K562 (cell line): ENCODE measurements at regions not wholly inside any gene's neighbourhood (a gene's known extent, or its start where the extent isn't known, plus 50 kb on each side); places are given as distances from the start of the nearest gene placed in this dataset.

Experiments used
- ATAC-seq: fragments of 200-7000 bp; cut with Tn5 transposase; 3 replicates; pipeline ENCODE4 v1.9.1; 2020; ENCODE audit warnings: moderate library complexity
- BruUV-seq: library from RNA; stranded (reverse); fragments of 400-500 nt; replicated peaks from 2 replicates; lab custom pipeline; 2021; lab: Mats Ljungman, UMichigan
- CTCF ChIA-PET: fragments of 300-600 bp; formaldehyde crosslinking; extraction: SDS; loops from one replicate; lab custom pipeline; 2021; ENCODE audit warnings: low intra/inter-chr PET ratio; lab: Yijun Ruan, JAX
- POLR2A ChIA-PET: fragments of 300-600, 350-650 bp; sonication (Branson Sonifier 250); formaldehyde crosslinking; extraction: SDS; loops from one replicate; lab custom pipeline; 2021; ENCODE audit warnings: antibody characterized with exemption, inconsistent platforms; lab: Yijun Ruan, JAX
- DNase-seq, 4 experiments: peaks; one replicate each; pipeline versions ENCODE4 v3.0.0 to v3.0.0-alpha.2; 2011 to 2018; ENCODE audit warnings: low spot score in 3 of 4, mixed read lengths in 3 of 4; ENCODE audit errors: extremely low read depth in 1 of 4
- FAIRE-seq: peaks from 2 replicates; lab custom pipeline; 2011; peaks lifted over from hg19 to GRCh38; lab: Jason Lieb, UNC
- H2AFZ ChIP-seq: 2 replicates; pipeline ENCODE4 v1.6.0; 2011; ENCODE audit warnings: low read depth, low read length, control low read depth, inconsistent platforms
- H3K27ac ChIP-seq: fragments of 200-600 bp; 3 replicates; pipeline ENCODE4 v1.8.0; 2011; ENCODE audit warnings: low read depth, mild to moderate bottlenecking, control low read depth, inconsistent platforms, low read length, moderate library complexity, mixed read lengths; ENCODE audit errors: extremely low read depth
- H3K27me3 ChIP-seq, 2 experiments: fragments of 300-600 bp in 1 of 2; 2 replicates in 1 of 2; 3 replicates in 1 of 2; pipeline versions ENCODE4 v1.6.0 to v1.8.0; 2011; ENCODE audit warnings: inconsistent platforms in 2 of 2, low read length in 2 of 2, mild to moderate bottlenecking in 1 of 2, mixed read lengths in 1 of 2, moderate library complexity in 1 of 2; ENCODE audit not compliant: control insufficient read depth in 2 of 2, insufficient read depth in 2 of 2
- H3K36me3 ChIP-seq: fragments of 300-600 bp; 3 replicates; pipeline ENCODE4 v1.8.0; 2011; ENCODE audit warnings: mild to moderate bottlenecking, low read length, inconsistent platforms; ENCODE audit not compliant: control insufficient read depth, insufficient read depth
- H3K4me1 ChIP-seq, 2 experiments: fragments of 200-600 bp in 1 of 2; replicated peaks in 1 of 2; 2 replicates in 1 of 2; 3 replicates in 1 of 2; pipeline versions ENCODE4 v1.5.1 to v1.8.0; 2011; ENCODE audit warnings: inconsistent platforms in 2 of 2, low read length in 2 of 2, mild to moderate bottlenecking in 1 of 2, mixed read lengths in 1 of 2, moderate library complexity in 1 of 2; ENCODE audit not compliant: control insufficient read depth in 2 of 2, insufficient read depth in 2 of 2
- H3K4me2 ChIP-seq: 2 replicates; pipeline ENCODE4 v1.6.1; 2011; ENCODE audit warnings: low read length, control low read depth, inconsistent platforms, mixed read lengths; ENCODE audit not compliant: insufficient read depth
- H3K4me3 ChIP-seq: fragments of 200-600 bp; sonication (generic), shearing (Covaris generic); 2 replicates; pipeline ENCODE4 v1.5.1; 2016; ENCODE audit warnings: control low read depth, inconsistent platforms
- H3K79me2 ChIP-seq: fragments of 200-600 bp; 3 replicates; pipeline ENCODE4 v1.8.0; 2011; ENCODE audit warnings: low read length, inconsistent platforms; ENCODE audit not compliant: control insufficient read depth, insufficient read depth
- H3K9ac ChIP-seq, 2 experiments: 2 replicates each; pipeline versions ENCODE4 v1.6.0 to v1.6.1; 2011; ENCODE audit warnings: low read depth in 2 of 2, low read length in 2 of 2, control low read depth in 1 of 2, inconsistent platforms in 1 of 2, mild to moderate bottlenecking in 1 of 2, mixed read lengths in 1 of 2; ENCODE audit not compliant: insufficient read depth in 1 of 2
- H3K9me1 ChIP-seq: one replicate; pipeline ENCODE4 v1.6.0; 2011; ENCODE audit warnings: inconsistent platforms, mild to moderate bottlenecking, low read length, moderate library complexity; ENCODE audit not compliant: control insufficient read depth, insufficient read depth
- H3K9me3 ChIP-seq: replicated peaks from 2 replicates; pipeline ENCODE4 v1.5.1; 2011; ENCODE audit warnings: low read depth, low read length, inconsistent platforms; ENCODE audit not compliant: control insufficient read depth, insufficient read depth
- H4K20me1 ChIP-seq: replicated peaks from 2 replicates; pipeline ENCODE4 v1.6.1; 2011; ENCODE audit warnings: low read length, inconsistent platforms, mixed read lengths; ENCODE audit not compliant: control insufficient read depth, insufficient read depth
- CTCF ChIP-seq, 3 experiments: IDR thresholded peaks in 2 of 3; conservative IDR thresholded peaks in 1 of 3; 2 replicates each; pipeline ENCODE4 v1.5.1; 2011 to 2012; ENCODE audit warnings: low read length in 3 of 3, mild to moderate bottlenecking in 3 of 3, control low read depth in 2 of 3, improper control_type of control experiment in 1 of 3, inconsistent platforms in 1 of 3, low read depth in 1 of 3, mixed read lengths in 1 of 3, moderate library complexity in 1 of 3; ENCODE audit not compliant: insufficient read depth in 2 of 3
- ERF ChIP-seq: fragments of 450-650 bp; formaldehyde crosslinking; IDR thresholded peaks from 2 replicates; pipeline ENCODE4 v1.4.0; 2020; ENCODE audit warnings: mild to moderate bottlenecking, mixed read lengths
- NCOA1 ChIP-seq: fragments of 450-650 bp; IDR thresholded peaks from 2 replicates; pipeline ENCODE4 v1.6.1; 2016; ENCODE audit warnings: low read depth
- POLR2AphosphoS5 ChIP-seq: IDR thresholded peaks from 2 replicates; pipeline ENCODE4 v1.6.1; 2011; ENCODE audit warnings: mild to moderate bottlenecking, low read depth, low read length, moderate library complexity; ENCODE audit not compliant: control insufficient read depth, insufficient read depth
- ZFP91 ChIP-seq: sonication (generic); formaldehyde crosslinking; IDR thresholded peaks from 2 replicates; pipeline ENCODE4 v1.8.0; 2022; ENCODE audit warnings: mild to moderate bottlenecking, missing genetic modification reagents
- ZNF347 ChIP-seq: fragments of 450-650 bp; formaldehyde crosslinking; IDR thresholded peaks from 2 replicates; pipeline ENCODE4 v1.4.0; 2020; ENCODE audit warnings: low read depth, mild to moderate bottlenecking, moderate library complexity
- ZNF445 ChIP-seq: fragments of 250-450 bp; sonication (Bioruptor Pico); IDR thresholded peaks from 2 replicates; pipeline ENCODE4 v1.4.0; 2020; ENCODE audit warnings: low read depth, mild to moderate bottlenecking, moderate library complexity
- ZZZ3 ChIP-seq: fragments of 450-650 bp; IDR thresholded peaks from 2 replicates; pipeline ENCODE4 v1.6.1; 2016; ENCODE audit warnings: antibody characterized with exemption, mild to moderate bottlenecking, moderate library complexity
- WGBS: fragments of 100-300 bp; shearing (Covaris generic); methylation state at CpG from one replicate; pipeline ENCODE4 v1.1.6; 2016; ENCODE audit warnings: low coverage, mixed read lengths; ENCODE audit not compliant: insufficient coverage; ENCODE audit errors: missing lambda C conversion rate; 5-methylcytosine and 5-hydroxymethylcytosine counted together
- in situ Hi-C: fragments of 300-500 bp; cut with MboI; formaldehyde crosslinking; loops from 4 replicates; pipeline ENCODE4 v1.15.0; 2018; ENCODE audit warnings: inconsistent platforms, mixed read lengths
- intact Hi-C: fragments of 100-400 bp; cut with micrococcal nuclease; formaldehyde crosslinking; loops from 2 replicates; pipeline ENCODE4 v1.14.2; 2022

- FAIRE-seq (no peak), DNase-seq (no peak), ATAC-seq (no peak)
- H3K9me1 ChIP-seq: no peaks in the 10 kb centered on the region
- no peak for TF ChIP-seq ZZZ3
- no peak for TF ChIP-seq ZFP91 (CRISPR knock-in tag)
- TF ChIP-seq NCOA1: no peak
- TF ChIP-seq ZNF347: no peak
- TF ChIP-seq ERF (CRISPR knock-in tag): no peak
- no peak for TF ChIP-seq ZNF445 (CRISPR knock-in tag)
- no peak for TF ChIP-seq CTCF (IDR thresholded peaks at IDR 0.05 in 2 of 3, conservative IDR thresholded peaks at IDR 0.05 in 1 of 3; ENCODE audit: insufficient read depth in 2 of 3, low read depth in 1 of 3, low read length in 3 of 3)
- TF ChIP-seq POLR2AphosphoS5: no peak
- no TSS peak for BruUV-seq
- intact Hi-C loops (no loop called here), in situ Hi-C loops (no loop called here)
- CTCF ChIA-PET: no interaction called here
- no peaks in the 10 kb centered on the region for H3K79me2 ChIP-seq
- WGBS: 0% methylated on average over 1 of the region's 1 CpG
- H2AFZ ChIP-seq: no peak overlapping the region
- H3K27ac ChIP-seq: no peak overlapping the region
- H4K20me1 ChIP-seq: no peaks in the 10 kb centered on the region
- POLR2A ChIA-PET: no interaction called here
- no peaks in the 10 kb centered on the region for H3K4me1 ChIP-seq
- H3K4me2 ChIP-seq: no peak overlapping the region
- no peak overlapping the region for H3K9ac ChIP-seq
- no peaks in the 10 kb centered on the region for H3K9me3 ChIP-seq
- no peaks in the 10 kb centered on the region for H3K27me3 ChIP-seq
- no peak overlapping the region for H3K4me3 ChIP-seq
- no peaks in the 10 kb centered on the region for H3K36me3 ChIP-seq
Measured at GRCh38 chr16:74094962-74095361, 201.7 kb upstream of the PSMD7 start.
